ENCODE measurements at regions not wholly inside any gene's neighbourhood (a gene's known extent, or its start where the extent isn't known, plus 50 kb on each side); places are given as distances from the start of the nearest gene placed in this dataset.
A peak's percentile ranks its signal among the peaks of the same experiment; 100 is the strongest.
"Not testable (repeated sequence)": the region's sequence is repeated elsewhere in the genome, so short reads cannot be mapped to it uniquely, and the experiment has no call there.

GRCh38 chrX:84865113-84865512 lies 138.6 kb upstream of the APOOL start:
- DNase-seq = peak; percentile 26

GRCh38 chrX:84870281-84870680 lies 133.4 kb upstream of the APOOL start:
- not testable (repeated sequence) for DNase-seq

GRCh38 chrX:84872160-84872771 lies 131.4 kb upstream of the APOOL start:
- DNase-seq = not testable (repeated sequence)

GRCh38 chrX:84873176-84873575 lies 130.5 kb upstream of the APOOL start:
- DNase-seq = no peak

GRCh38 chrX:84876876-84877275 lies 126.8 kb upstream of the APOOL start:
- DNase-seq = no peak

GRCh38 chrX:84893897-84894296 lies 109.8 kb upstream of the APOOL start:
- no peak for DNase-seq

- peak; percentile 2 for DNase-seq
Measured at GRCh38 chrX:84907324-84907968, 96.2 kb upstream of the APOOL start.

- no peak for DNase-seq
Measured at GRCh38 chrX:84909151-84909550, 94.5 kb upstream of the APOOL start.

GRCh38 chrX:84924624-84925023 lies 79.1 kb upstream of the APOOL start:
- no peak for DNase-seq

- DNase-seq = no peak
Measured at GRCh38 chrX:84932814-84933213, 70.9 kb upstream of the APOOL start.

- DNase-seq = no peak
Measured at GRCh38 chrX:84933956-84934556, 69.6 kb upstream of the APOOL start.
